ENCODE measurements at regions not wholly inside any gene's neighbourhood (a gene's known extent, or its start where the extent isn't known, plus 50 kb on each side); places are given as distances from the start of the nearest gene placed in this dataset.

GRCh38 chr12:126855768-126856167, 1411.2 kb upstream of the TMEM132C start:
- no peak for DNase-seq (ENCODE audit: low spot score)

- DNase-seq (ENCODE audit: low spot score) = no peak
Observed at GRCh38 chr12:126856958-126857357, 1410.0 kb upstream of the TMEM132C start.

GRCh38 chr12:126858560-126858959, 1408.4 kb upstream of the TMEM132C start:
- DNase-seq (ENCODE audit: low spot score) = no peak

GRCh38 chr12:126860210-126860609, 1406.8 kb upstream of the TMEM132C start:
- DNase-seq (ENCODE audit: low spot score) = no peak

GRCh38 chr12:126862500-126862899, 1404.5 kb upstream of the TMEM132C start:
- no peak for DNase-seq (ENCODE audit: low spot score)

- no peak for DNase-seq (ENCODE audit: low spot score)
Observed at GRCh38 chr12:126869644-126870043, 1397.3 kb upstream of the TMEM132C start.

- no peak for DNase-seq (ENCODE audit: low spot score)
Observed at GRCh38 chr12:126873701-126874100, 1393.3 kb upstream of the TMEM132C start.

GRCh38 chr12:126874427-126875026, 1392.4 kb upstream of the TMEM132C start:
- DNase-seq (ENCODE audit: low spot score) = peak; percentile 60

- no peak for DNase-seq (ENCODE audit: low spot score)
Observed at GRCh38 chr12:126879842-126880241, 1387.1 kb upstream of the TMEM132C start.

- DNase-seq (ENCODE audit: low spot score) = no peak
Observed at GRCh38 chr12:126883697-126884096, 1383.3 kb upstream of the TMEM132C start.

- no peak for DNase-seq (ENCODE audit: low spot score)
Observed at GRCh38 chr12:126889501-126889900, 1377.5 kb upstream of the TMEM132C start.

GRCh38 chr12:126890097-126890496, 1376.9 kb upstream of the TMEM132C start:
- no peak for DNase-seq (ENCODE audit: low spot score)

- DNase-seq (ENCODE audit: low spot score) = peak; percentile 31
Observed at GRCh38 chr12:126891789-126892188, 1375.2 kb upstream of the TMEM132C start.

- no peak for DNase-seq (ENCODE audit: low spot score)
Observed at GRCh38 chr12:126895951-126896913, 1370.7 kb upstream of the TMEM132C start.

- DNase-seq (ENCODE audit: low spot score) = no peak
Observed at GRCh38 chr12:126897102-126897501, 1369.9 kb upstream of the TMEM132C start.

GRCh38 chr12:126897778-126898177, 1369.2 kb upstream of the TMEM132C start:
- DNase-seq (ENCODE audit: low spot score) = no peak

GRCh38 chr12:126898562-126898961, 1368.4 kb upstream of the TMEM132C start:
- DNase-seq (ENCODE audit: low spot score) = no peak

- DNase-seq (ENCODE audit: low spot score) = no peak
Observed at GRCh38 chr12:126899926-126900792, 1366.8 kb upstream of the TMEM132C start.

GRCh38 chr12:126903027-126903876, 1363.7 kb upstream of the TMEM132C start:
- DNase-seq (ENCODE audit: low spot score) = no peak

- no peak for DNase-seq (ENCODE audit: low spot score)
Observed at GRCh38 chr12:126905752-126906151, 1361.2 kb upstream of the TMEM132C start.

All from NAMALWA (cell line).